ENCODE measurements at regions not wholly inside any gene's neighbourhood (a gene's known extent, or its start where the extent isn't known, plus 50 kb on each side); places are given as distances from the start of the nearest gene placed in this dataset.

DNA sequence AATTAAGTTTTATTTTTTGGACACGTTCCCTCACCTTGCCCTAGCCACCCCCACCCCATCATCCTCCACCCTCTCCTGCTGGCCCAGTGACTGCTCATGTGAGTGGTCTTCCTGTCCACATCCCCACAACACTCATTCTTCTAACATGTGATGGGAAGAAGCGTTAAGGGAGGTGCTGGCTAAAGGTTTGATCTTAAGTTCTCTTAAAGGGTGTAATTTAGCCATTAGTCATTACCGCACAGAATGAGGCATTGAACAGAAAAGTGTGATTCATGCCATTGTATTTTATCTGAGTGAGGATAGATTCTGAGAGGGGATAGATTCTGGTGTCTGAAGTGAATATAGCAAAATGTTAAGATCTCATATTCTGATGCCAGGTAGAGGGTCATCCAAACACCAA is 272.9 kb upstream of the TPM1 start:
- no peak for TF ChIP-seq CEBPB (IDR thresholded peaks at IDR 0.05)
- no peak for TF ChIP-seq TCF12 (IDR thresholded peaks at IDR 0.05; ENCODE audit: low read depth)
- TF ChIP-seq, protein P1, sequence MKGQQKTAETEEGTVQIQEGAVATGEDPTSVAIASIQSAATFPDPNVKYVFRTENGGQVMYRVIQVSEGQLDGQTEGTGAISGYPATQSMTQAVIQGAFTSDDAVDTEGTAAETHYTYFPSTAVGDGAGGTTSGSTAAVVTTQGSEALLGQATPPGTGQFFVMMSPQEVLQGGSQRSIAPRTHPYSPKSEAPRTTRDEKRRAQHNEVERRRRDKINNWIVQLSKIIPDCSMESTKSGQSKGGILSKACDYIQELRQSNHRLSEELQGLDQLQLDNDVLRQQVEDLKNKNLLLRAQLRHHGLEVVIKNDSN (IDR thresholded peaks at IDR 0.05), result no peak
- TF ChIP-seq, protein P2, sequence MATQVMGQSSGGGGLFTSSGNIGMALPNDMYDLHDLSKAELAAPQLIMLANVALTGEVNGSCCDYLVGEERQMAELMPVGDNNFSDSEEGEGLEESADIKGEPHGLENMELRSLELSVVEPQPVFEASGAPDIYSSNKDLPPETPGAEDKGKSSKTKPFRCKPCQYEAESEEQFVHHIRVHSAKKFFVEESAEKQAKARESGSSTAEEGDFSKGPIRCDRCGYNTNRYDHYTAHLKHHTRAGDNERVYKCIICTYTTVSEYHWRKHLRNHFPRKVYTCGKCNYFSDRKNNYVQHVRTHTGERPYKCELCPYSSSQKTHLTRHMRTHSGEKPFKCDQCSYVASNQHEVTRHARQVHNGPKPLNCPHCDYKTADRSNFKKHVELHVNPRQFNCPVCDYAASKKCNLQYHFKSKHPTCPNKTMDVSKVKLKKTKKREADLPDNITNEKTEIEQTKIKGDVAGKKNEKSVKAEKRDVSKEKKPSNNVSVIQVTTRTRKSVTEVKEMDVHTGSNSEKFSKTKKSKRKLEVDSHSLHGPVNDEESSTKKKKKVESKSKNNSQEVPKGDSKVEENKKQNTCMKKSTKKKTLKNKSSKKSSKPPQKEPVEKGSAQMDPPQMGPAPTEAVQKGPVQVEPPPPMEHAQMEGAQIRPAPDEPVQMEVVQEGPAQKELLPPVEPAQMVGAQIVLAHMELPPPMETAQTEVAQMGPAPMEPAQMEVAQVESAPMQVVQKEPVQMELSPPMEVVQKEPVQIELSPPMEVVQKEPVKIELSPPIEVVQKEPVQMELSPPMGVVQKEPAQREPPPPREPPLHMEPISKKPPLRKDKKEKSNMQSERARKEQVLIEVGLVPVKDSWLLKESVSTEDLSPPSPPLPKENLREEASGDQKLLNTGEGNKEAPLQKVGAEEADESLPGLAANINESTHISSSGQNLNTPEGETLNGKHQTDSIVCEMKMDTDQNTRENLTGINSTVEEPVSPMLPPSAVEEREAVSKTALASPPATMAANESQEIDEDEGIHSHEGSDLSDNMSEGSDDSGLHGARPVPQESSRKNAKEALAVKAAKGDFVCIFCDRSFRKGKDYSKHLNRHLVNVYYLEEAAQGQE (IDR thresholded peaks at IDR 0.05; ENCODE audit: low read depth), result no peak
- no peak for TF ChIP-seq EGR1 (IDR thresholded peaks at IDR 0.05)
- TF ChIP-seq, protein P3, sequence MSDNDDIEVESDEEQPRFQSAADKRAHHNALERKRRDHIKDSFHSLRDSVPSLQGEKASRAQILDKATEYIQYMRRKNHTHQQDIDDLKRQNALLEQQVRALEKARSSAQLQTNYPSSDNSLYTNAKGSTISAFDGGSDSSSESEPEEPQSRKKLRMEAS (IDR thresholded peaks at IDR 0.05), result no peak
- no peak for TF ChIP-seq EP300 (IDR thresholded peaks at IDR 0.05; ENCODE audit: borderline replicate concordance)
- no peak for TF ChIP-seq YY1 (IDR thresholded peaks at IDR 0.05; ENCODE audit: low read depth)
- TF ChIP-seq CREB1 (IDR thresholded peaks at IDR 0.05; ENCODE audit: low read depth), result no peak
- no peak for TF ChIP-seq TAF1 (IDR thresholded peaks at IDR 0.05; ENCODE audit: low read depth)
- no peak for TF ChIP-seq ZBTB7A (IDR thresholded peaks at IDR 0.05; ENCODE audit: low read depth)
- TF ChIP-seq RAD21 (IDR thresholded peaks at IDR 0.05; ENCODE audit: low read depth), result no peak
- TF ChIP-seq FOXM1 (IDR thresholded peaks at IDR 0.05; ENCODE audit: borderline replicate concordance, low read depth), result no peak
- TF ChIP-seq TEAD4 (IDR thresholded peaks at IDR 0.05), result no peak
